HepG2 (cell line): ENCODE measurements at regions not wholly inside any gene's neighbourhood (a gene's known extent, or its start where the extent isn't known, plus 50 kb on each side); places are given as distances from the start of the nearest gene placed in this dataset.

ENCODE experiments used
- ATAC-seq: fragments of 200-7000 bp; cut with Tn5 transposase; 3 replicates; pipeline ENCODE4 v1.9.1; 2020; ENCODE audit warnings: mild to moderate bottlenecking, moderate library complexity
- BruUV-seq: library from RNA; stranded (reverse); fragments of 400-500 nt; replicated peaks from 2 replicates; lab custom pipeline; 2021; lab: Mats Ljungman, UMichigan
- CTCF ChIA-PET: fragments of 300-600 bp; formaldehyde crosslinking; extraction: SDS; loops from one replicate; lab custom pipeline; 2021; ENCODE audit warnings: low total read pairs, inconsistent platforms, low intra/inter-chr PET ratio; lab: Yijun Ruan, JAX
- POLR2A ChIA-PET: fragments of 350-600 bp; sonication (Branson Sonifier 250); formaldehyde crosslinking; loops from one replicate; lab custom pipeline; 2020; ENCODE audit warnings: antibody characterized with exemption, inconsistent platforms; lab: Yijun Ruan, JAX
- DNase-seq: peaks from one replicate; pipeline ENCODE4 v3.0.0-alpha.2; 2015; ENCODE audit warnings: low spot score
- FAIRE-seq: peaks from 3 replicates; lab custom pipeline; 2011; peaks lifted over from hg19 to GRCh38; lab: Jason Lieb, UNC
- H2AFZ ChIP-seq: one replicate; pipeline ENCODE4 v1.6.1; 2011; ENCODE audit warnings: low read length, inconsistent platforms
- H3K27ac ChIP-seq: fragments of 300-600 bp; 3 replicates; pipeline ENCODE4 v1.8.0; 2011; ENCODE audit warnings: mixed run types, mild to moderate bottlenecking, mixed read lengths, low read length, inconsistent platforms; ENCODE audit not compliant: insufficient read depth; ENCODE audit errors: extremely low read length
- H3K27me3 ChIP-seq, 2 experiments: fragments of 200-600 bp in 1 of 2; 2 replicates in 1 of 2; 3 replicates in 1 of 2; pipeline versions ENCODE4 v1.6.0 to v1.8.0; 2011; ENCODE audit warnings: low read length in 2 of 2, mild to moderate bottlenecking in 2 of 2, moderate library complexity in 2 of 2, inconsistent platforms in 1 of 2; ENCODE audit not compliant: insufficient read depth in 2 of 2, control insufficient read depth in 1 of 2
- H3K36me3 ChIP-seq, 2 experiments: fragments of 200-600 bp in 1 of 2; replicated peaks in 1 of 2; 2 replicates in 1 of 2; 3 replicates in 1 of 2; pipeline versions ENCODE4 v1.5.1 to v1.8.0; 2011; ENCODE audit warnings: low read length in 2 of 2, inconsistent platforms in 1 of 2; ENCODE audit not compliant: insufficient read depth in 2 of 2, control insufficient read depth in 1 of 2
- H3K4me1 ChIP-seq: 2 replicates; pipeline ENCODE4 v1.5.1; 2012; ENCODE audit warnings: low read length, inconsistent platforms; ENCODE audit not compliant: insufficient read depth
- H3K4me2 ChIP-seq: 2 replicates; pipeline ENCODE4 v1.6.0; 2011; ENCODE audit warnings: low read depth, low read length, inconsistent platforms
- H3K4me3 ChIP-seq, 3 experiments: fragments of 200-600 bp in 1 of 3; sonication (generic), shearing (Covaris generic) in 1 of 3; replicated peaks in 1 of 3; 2 replicates each; pipeline ENCODE4 v1.5.1; 2011 to 2016; ENCODE audit warnings: low read length in 3 of 3, inconsistent platforms in 2 of 3, low read depth in 2 of 3, mild to moderate bottlenecking in 2 of 3, control low read depth in 1 of 3, mixed read lengths in 1 of 3; ENCODE audit not compliant: insufficient read depth in 1 of 3
- H3K79me2 ChIP-seq: one replicate; pipeline ENCODE4 v1.6.1; 2011; ENCODE audit warnings: low read length, inconsistent platforms; ENCODE audit not compliant: insufficient read depth
- H3K9ac ChIP-seq: 2 replicates; pipeline ENCODE4 v1.6.0; 2011; ENCODE audit warnings: mild to moderate bottlenecking, low read depth, low read length, inconsistent platforms; ENCODE audit not compliant: insufficient read depth
- H3K9me3 ChIP-seq: 2 replicates; pipeline ENCODE4 v1.5.1; 2012; ENCODE audit warnings: mild to moderate bottlenecking, low read length
- H4K20me1 ChIP-seq: 2 replicates; pipeline ENCODE4 v1.6.0; 2011; ENCODE audit warnings: inconsistent platforms, mild to moderate bottlenecking, low read length, moderate library complexity; ENCODE audit not compliant: insufficient read depth
- DRAP1 ChIP-seq: IDR thresholded peaks from 2 replicates; pipeline ENCODE4 v1.6.1; 2016; ENCODE audit warnings: missing genetic modification reagents, missing compliant biosample characterization
- MED13 ChIP-seq: sonication (generic); formaldehyde crosslinking; IDR thresholded peaks from 2 replicates; pipeline ENCODE4 v1.5.0; 2020; ENCODE audit warnings: missing genetic modification reagents
- ZNF44 ChIP-seq: sonication (generic); formaldehyde crosslinking; IDR thresholded peaks from 2 replicates; pipeline ENCODE4 v1.5.1; 2020; ENCODE audit warnings: mild to moderate bottlenecking, missing genetic modification reagents
- ZNF441 ChIP-seq: sonication (generic); formaldehyde crosslinking; IDR thresholded peaks from 2 replicates; pipeline ENCODE4 v1.7.0; 2021; ENCODE audit warnings: missing genetic modification reagents, borderline replicate concordance
- ZNF670 ChIP-seq: sonication (generic); formaldehyde crosslinking; IDR thresholded peaks from 2 replicates; pipeline ENCODE4 v1.8.0; 2022; ENCODE audit warnings: mild to moderate bottlenecking, missing genetic modification reagents, borderline replicate concordance
- WGBS: methylation state at CpG from one replicate; pipeline ENCODE4 v1.1.6; 2017; ENCODE audit warnings: low lambda C conversion rate; 5-methylcytosine and 5-hydroxymethylcytosine counted together
- in situ Hi-C: cut with HindIII; loops from 2 replicates; pipeline ENCODE4 v1.10.0; 2017; ENCODE audit warnings: low pct_unique_long_range_greater_than_20kb; ENCODE audit not compliant: extremely low pct_ligation_motif_present
- intact Hi-C: fragments of 100-400 bp; cut with micrococcal nuclease; formaldehyde crosslinking; loops from one replicate; pipeline ENCODE4 v1.10.0; 2022; ENCODE audit not compliant: unreplicated experiment
- TF ChIP-seq, protein P1 (sequence below): IDR thresholded peaks from 2 replicates; pipeline ENCODE4 v1.6.1; 2016; ENCODE audit warnings: missing biosample characterization, missing genetic modification reagents, low read depth

- TF ChIP-seq, protein P1, sequence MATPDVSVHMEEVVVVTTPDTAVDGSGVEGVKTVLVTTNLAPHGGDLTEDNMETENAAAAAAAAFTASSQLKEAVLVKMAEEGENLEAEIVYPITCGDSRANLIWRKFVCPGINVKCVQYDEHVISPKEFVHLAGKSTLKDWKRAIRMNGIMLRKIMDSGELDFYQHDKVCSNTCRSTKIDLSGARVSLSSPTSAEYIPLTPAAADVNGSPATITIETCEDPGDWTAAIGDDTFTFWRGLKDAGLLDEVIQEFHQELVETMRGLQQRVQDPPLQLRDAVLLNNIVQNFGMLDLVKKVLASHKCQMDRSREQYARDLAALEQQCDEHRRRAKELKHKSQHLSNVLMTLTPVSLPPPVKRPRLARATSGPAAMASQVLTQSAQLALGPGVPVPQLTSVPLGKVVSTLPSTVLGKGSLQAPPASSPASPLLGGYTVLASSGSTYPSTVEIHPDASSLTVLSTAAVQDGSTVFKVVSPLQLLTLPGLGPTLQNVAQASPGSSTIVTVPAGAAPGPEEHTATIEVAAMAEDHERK (CRISPR knock-in tag) = no peak
- no peak for TF ChIP-seq DRAP1 (CRISPR knock-in tag)
- no peak for TF ChIP-seq ZNF670 (CRISPR knock-in tag)
- TF ChIP-seq ZNF441 (CRISPR knock-in tag) = no peak
Observed at GRCh38 chr5:30918171-30918570, 275.3 kb upstream of the CDH6 start (continued).

GRCh38 chr5:30908356-30908755 lies 285.1 kb upstream of the CDH6 start:
- Histone ChIP-seq H3K27me3 (no peaks in the 10 kb centered on the region), H3K4me3 (no peak overlapping the region), H3K4me2 (no peak overlapping the region), H3K9me3 (no peaks in the 10 kb centered on the region), H3K27ac (no peak overlapping the region), H3K4me1 (no peaks in the 10 kb centered on the region), H3K79me2 (no peaks in the 10 kb centered on the region), H3K36me3 (no peaks in the 10 kb centered on the region), H3K9ac (no peak overlapping the region), H2AFZ (no peak overlapping the region), H4K20me1 (no peaks in the 10 kb centered on the region)
- intact Hi-C loops = no loop called here
- 0% methylated on average over 1 of the region's 3 CpGs for WGBS
- ChIA-PET POLR2A (no interaction called here), CTCF (no interaction called here)
- BruUV-seq = no TSS peak
- TF ChIP-seq MED13 (CRISPR knock-in tag) = no peak
- no peak for TF ChIP-seq ZNF44 (CRISPR knock-in tag)
- DNase-seq = no peak
- ATAC-seq = no peak
- in situ Hi-C loops = no loop called here
- FAIRE-seq = no peak
